GM19468 (cell line): ENCODE measurements at regions not wholly inside any gene's neighbourhood (a gene's known extent, or its start where the extent isn't known, plus 50 kb on each side); places are given as distances from the start of the nearest gene placed in this dataset.

Source experiments
- ATAC-seq: cut with Tn5 transposase; IDR thresholded peaks from one replicate; pipeline ENCODE4 v1.9.1; 2021; ENCODE audit warnings: mild to moderate bottlenecking, moderate library complexity, moderate number of reproducible peaks; ENCODE audit not compliant: unreplicated experiment; ENCODE audit errors: extremely low read depth

DNA sequence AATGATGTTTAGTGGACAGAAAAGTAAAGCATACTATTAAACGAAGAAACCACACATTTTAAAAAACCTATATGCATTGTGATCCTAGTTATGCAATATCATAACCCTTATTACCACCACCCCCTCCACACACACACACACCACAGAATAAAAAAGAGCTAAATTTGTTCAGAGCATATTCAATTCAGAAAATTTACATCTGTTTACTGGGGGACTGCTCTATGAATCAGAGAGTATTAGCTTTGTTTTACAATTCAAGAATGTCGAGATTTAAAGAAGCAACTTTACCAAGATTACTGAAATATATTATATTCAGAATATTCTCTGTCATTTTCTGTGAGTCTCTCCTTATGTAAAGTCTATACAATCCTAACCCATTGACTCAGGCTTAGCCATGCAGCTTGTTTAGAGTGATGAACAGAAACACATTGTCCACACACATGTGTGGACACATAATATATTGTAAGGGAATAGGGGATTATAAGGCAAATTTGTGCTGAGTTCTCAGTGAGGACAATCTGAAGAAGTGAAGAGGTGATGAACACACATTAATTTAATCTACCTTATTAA lies 369.6 kb upstream of the MARCKS start:
- ATAC-seq = no peak

DNA sequence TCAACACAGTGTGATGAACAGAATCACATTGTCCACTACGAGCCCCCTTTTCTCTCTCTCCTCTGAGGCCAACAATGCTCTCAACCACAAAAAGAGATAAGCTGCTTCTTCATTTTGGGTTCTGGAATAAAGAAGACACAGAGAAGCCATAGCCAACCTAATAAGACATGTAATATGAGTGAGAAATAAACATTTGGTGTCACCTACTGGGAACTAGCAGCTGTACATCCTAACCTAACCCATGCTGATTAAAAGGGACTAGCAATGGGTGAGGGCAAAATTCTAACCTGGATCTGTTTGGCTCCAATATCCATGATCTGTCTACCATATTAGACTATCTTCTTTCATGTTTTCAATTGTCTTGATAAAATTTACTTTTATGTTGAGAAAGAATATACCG lies 369.1 kb upstream of the MARCKS start:
- no peak for ATAC-seq

DNA sequence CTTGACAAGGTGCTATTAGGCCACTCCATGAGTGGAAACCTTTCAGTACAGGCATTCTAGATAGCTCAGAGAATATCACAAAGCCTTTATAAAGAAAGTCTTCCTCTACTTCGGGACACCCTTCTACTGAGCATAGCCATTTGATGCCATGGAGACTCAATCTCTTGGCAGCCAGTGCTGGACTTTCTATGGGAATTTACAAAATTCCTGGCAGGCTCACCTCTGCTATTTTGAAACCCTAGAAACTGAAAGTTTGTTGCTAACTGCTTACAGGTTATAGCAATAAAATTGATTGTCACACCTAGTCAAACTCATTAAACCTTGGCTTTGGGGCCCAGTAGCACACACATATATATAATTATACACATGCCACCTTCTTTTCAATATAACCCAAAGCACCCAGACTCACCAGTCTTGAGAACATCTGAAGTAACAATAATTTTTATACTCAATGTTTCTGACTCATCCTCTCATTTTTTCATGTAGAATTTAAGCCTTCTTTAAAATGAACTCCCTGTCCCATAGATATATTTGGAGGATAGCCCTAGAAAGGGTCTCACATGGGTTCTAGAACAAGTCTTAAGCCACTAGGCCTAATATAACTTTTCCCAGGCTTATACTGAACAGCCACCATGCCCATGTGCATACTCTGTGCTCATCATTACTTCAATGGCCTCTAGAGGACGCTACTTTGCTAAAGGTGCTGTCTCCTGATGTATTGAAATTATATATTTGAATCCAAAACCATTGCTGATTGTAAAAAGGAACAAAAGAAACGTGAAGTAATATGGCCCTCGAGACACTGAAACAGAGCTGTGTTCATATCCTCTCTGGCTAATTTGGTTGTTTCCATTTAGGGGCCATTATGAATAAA lies 368.1 kb upstream of the MARCKS start:
- ATAC-seq = no peak

DNA sequence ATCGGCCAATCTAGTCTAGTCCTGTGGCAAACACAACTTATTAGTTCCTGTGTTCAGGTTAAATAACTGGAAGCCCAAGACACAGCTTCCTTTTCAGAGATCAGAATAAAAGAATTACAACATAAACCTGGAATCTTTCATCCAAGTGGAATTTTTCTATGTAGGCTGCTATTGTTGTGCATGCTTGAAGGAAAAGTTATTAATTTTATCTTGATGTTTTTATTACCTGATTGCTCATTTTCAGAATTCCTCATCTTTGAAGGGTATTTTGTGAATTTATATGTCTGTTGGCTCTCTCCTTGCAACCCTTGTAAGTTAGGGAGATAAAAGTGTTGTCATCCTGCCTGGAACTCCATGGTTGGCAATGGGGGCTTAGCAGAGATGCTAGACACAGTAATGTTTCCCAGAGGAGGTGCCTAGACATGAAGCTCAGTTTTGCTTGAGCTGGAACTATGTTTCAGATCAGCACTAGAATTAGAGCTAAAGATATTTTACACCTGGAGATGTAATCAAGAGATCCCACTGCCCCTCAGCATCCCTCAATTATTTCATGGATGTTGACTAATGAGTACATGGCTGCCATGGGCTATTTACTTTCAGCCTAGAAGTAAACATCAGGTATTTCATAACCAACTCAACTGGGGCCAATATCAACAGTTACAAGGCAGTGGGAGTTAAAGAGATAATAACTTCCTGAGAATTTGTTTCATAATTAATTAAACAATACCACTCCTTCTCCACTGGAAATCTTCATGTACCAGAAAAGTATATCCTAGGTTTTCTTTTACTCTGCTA lies 367.0 kb upstream of the MARCKS start:
- no peak for ATAC-seq

DNA sequence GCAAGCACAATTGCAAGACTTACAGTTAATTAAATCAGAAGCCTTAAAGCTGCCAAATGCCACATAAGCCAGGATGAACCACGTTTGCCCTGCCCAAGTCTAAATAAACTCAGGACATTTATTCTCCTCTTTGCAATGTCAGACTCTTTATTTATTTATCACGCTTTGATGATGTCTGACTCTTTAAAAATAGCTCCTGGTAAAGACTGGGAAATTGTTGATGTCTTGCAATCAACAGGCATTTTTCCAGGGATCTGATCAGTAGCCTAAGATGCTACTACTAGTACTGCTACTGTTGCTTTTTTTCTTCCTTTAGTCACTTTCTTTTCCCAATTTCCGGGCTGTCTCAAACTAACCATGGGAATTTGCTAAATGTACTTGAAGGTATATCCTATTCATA lies 365.8 kb upstream of the MARCKS start:
- ATAC-seq = no peak

DNA sequence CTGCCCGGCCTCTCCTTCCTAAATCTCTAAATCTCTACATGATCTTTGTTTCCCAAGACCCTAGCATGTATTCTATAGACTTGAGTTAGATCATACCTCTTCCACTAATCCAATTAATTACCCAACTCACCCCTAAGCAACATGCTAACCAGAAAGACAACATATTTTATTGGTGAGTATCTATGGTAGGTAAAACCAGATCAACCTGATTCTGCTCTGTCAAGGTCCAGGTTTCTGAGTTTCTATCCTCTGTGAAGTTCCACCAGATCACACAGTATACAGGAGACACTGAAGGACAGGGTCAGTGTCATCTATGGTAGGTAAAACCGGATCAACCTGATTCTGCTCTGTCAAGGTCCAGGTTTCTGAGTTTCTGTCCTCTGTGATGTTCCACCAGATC lies 363.2 kb upstream of the MARCKS start:
- no peak for ATAC-seq

DNA sequence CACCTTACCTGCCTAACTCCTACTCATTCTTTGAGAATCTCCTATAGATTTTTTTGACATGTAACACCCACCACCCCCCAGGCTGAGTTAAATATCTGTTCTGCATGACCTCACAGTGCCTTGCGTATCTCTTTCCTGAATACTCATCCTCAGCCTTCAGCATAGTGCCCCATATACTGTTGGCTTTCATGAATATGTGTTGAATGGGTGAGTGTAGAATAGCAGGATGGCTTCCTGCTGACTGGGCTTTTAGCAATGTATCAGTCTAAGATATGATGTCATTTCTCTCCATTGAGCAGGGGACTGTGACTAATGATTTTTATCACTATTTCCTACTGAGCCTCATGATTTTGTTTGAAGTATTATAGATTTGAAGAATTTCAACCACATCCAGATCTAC lies 361.6 kb upstream of the MARCKS start:
- no peak for ATAC-seq

DNA sequence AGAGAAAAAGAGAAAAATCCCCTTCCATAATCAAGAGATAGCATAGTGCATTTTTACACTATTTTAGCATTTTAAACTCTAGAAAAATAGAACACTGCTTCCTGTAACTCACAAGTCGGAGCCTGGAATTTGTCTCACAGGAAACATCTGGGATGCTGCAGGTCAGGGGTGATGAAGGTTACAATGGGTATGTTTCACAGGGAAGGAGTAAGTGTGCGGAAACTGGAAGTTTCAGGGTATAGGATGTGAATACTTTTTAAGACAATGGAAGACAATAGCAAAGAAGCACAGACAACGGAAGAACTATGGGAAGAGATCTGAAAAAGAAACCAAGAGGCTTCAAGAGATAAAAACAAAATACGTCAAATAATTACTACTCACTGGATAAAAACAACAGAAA lies 361.0 kb upstream of the MARCKS start:
- ATAC-seq = no peak

DNA sequence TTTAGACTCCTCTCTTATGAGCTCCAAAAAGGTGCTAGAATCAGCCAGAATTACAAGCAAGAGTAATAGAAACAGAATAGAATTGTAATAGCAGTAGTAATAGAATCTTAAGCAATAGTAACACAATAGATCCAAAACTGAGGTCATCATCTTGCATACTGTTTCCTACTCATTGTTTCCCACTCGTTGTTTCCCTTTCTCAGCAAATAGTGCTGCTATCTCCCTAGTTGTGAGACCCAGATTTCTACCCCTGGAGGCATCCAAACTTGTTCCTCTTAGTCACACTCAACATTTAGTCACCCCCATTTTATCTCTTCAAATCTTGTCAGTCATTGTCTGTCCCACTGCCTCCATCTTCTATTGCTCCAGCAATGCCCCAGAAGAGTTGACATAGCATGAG lies 356.9 kb upstream of the MARCKS start:
- ATAC-seq = no peak

DNA sequence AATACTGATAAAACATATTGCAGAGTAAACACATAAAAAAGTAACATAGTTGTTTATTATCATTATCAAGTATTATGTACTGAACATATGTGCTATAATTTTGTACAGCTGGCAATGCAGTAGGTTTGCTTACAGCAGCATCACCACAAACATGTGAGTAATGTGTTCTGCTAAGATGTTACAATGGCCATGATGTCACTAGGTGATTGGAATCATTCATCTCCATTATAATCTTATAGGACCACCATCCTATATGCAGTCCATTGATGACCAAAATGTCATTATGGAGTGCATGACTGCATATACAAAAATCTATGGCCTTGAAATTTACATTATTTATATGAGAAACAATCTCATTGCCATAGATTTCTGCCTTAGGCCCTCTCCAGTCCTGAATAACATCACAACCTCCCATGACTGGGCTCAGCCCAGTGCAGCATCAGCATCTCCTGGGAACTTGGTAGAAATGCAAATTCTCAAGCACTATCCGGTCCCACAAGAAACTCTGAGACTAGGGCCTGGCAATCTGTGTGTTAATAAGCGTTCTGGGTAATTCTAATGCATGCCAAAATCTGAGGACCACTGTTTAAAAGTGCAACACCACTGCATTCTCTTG lies 352.0 kb upstream of the MARCKS start:
- ATAC-seq = no peak

DNA sequence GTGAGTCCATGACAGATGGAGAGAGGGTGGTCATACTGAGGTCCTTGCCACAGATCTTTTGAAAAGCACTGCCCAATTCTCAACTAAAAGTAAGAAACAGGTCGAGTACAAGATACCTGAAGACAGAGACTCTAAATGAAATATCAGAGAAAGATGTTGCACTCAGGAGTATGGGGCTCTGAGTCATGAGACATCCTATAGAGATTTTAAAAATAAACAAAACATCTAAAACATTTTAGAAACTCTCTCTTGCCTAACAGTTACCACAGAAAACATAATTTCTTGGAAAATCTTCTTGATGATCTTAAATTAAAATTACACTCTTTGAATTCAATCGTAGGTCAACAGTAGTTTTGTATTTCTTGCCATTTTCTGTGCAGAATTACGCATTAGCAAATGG lies 348.9 kb upstream of the MARCKS start:
- no peak for ATAC-seq

DNA sequence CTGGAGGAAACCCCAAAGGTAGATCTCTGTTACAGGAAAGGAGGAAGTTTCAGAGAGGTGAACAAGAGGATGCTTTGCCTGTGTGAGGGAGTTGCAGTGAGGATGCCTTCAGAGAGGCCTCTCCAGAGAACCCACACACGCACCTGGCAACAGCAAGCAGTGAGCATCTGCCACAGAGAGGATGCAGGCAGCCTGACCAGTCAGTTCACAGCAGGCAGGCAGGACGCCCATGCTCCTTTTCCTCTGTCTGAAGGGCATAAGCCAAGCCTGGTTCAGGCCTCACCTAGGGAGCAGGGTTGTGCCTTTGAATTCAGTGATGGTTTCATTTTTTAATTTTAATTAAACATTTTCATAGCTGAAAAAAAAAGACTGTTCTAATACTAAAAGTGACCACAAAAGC lies 346.0 kb upstream of the MARCKS start:
- ATAC-seq = no peak

DNA sequence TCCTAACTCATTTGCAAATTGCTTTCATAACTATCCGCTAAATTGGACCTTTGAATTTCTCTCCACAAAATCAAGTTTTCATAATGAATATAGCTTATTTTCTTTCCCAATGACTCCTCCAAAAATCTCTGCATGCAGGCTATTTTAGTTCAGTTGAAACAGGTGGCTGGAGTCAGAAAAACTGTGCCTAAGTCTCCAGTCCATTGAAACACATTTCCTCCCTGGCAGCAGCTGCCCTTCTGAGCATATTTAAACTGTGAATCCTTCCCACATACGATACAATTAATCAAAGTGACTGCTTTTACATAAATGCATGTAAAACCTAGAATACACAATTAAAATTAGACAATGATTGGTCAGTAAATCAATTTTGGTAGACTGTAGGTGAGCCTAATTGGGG lies 344.6 kb upstream of the MARCKS start:
- ATAC-seq = no peak

DNA sequence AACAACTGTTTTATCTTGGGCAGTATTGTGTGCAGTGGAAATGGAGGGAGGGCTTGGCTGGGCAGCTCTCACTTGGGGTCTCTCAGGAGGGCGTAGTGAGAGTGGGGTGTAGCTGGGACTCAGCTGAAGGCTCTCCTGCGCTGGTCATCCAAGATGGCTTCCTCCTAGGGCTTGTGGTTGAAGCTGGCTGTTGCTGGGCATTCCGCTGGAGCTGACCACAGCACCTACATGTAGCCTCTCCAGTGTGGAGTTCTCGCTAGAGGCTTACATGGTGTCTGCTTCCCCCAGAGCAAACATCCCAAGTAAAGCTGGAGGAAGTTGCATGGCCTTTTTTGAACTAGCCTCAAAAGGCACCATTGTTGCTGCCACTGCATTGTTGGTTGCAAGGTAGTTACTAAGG lies 344.1 kb upstream of the MARCKS start:
- no peak for ATAC-seq

DNA sequence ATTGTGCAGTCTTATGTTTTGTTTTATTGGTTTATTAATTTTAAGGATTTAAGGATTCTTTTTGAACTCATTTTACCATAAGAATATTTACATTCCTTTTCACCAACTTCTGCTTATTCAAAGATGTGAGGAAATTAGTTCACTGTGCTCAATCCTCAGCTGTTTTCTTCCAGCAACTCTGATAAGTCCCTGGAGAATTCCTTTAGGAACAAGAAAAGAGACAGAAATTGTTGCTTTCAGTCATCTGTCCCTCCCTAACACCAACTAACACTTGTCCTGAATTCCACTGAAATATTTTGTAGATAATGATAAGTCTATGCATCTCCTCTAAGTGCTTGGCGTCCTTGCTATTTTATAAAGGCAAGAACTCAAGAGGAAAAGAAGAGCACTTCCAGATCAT lies 334.8 kb upstream of the MARCKS start:
- ATAC-seq = no peak

DNA sequence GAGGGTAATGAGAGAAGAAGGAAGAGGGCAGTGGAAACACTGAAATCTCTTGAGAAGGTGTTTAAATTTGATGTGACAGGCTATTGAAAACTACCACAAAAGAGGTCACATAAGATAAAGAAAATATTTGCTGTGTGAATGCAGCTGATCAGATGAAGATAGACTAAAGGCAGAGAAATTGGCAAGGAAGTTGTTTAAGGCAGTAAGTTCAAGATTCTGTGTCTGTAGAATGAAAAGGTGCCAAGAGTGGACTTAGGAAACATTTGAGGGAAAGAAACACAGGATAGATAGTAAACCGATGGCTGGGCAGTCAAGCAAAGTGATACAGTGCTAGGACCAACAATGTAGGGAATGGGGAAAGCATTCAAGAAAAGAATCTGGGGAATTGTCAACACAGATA lies 332.3 kb upstream of the MARCKS start:
- ATAC-seq = no peak

DNA sequence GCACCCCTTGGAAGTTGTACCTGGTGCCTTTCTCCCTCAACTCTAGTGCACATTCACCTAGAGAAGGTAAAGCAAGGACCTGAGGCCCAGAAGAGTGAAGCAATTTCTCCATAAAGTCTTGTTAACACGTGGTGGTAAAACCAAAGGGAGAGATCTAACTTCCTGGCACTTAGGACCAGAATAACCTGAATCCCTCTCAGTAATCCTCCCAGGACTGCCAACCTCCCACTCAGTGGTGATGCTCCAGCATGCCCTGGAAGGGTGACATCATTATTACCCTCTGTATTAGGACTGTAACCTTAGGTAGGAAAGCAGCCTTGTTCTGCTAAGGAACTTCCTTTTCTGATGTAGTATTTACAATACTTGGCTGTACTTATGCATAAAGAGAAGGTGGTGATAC lies 330.6 kb upstream of the MARCKS start:
- no peak for ATAC-seq

DNA sequence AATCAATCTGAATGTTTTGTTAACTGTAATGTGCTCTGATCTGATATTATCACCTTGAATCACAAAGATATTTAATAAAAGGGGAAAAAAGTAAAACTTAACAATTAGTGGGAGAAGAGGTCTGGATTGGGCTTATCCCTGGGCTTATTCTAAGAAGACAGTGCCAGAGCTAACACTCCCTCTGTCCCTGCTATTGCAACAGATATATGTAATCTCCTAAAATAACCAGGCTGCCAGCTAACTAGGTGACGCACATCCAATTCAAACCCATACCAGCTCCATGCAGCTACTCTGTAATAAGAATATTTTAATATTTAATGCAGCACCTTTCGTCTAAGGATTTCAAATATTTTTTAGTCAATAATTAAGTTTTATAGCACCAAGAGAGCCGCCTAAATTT lies 330.1 kb upstream of the MARCKS start:
- no peak for ATAC-seq

DNA sequence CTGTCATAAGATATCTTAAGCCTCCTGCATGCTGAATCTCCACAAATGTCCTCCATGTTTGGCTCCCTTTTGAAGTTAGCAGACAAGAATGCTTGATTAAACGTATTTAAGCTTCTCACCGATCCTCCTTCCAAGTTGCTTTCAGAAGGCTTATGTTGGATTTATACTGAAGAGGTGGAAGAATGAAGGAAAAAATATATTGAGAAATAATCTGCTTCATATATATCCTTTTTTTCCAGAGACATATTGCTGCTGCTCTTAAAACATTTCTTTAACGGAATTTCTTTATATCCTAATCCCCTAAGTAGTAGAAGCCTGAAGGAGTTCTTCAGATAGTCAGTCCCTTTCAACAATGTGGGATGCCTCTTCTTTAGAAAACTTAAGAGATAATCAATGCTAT lies 329.0 kb upstream of the MARCKS start:
- no peak for ATAC-seq

DNA sequence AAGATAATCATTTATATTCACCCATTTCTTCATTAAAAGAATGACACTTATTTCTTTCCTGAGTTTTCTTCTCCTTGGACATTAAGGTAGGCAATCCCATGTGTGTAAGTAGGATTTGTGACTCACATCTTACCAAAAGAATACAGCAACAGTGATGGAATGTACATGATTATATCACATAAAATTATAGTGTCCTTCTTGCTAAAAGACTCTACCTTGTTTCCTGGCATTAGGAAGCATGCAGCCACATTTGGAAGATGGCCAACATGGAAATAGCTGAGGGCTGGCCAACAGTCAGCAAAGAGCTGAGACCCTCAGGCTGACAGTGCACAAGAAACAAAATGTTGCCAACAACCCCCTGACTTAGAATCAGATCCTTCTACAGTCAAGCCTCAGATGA lies 327.9 kb upstream of the MARCKS start:
- ATAC-seq = no peak

DNA sequence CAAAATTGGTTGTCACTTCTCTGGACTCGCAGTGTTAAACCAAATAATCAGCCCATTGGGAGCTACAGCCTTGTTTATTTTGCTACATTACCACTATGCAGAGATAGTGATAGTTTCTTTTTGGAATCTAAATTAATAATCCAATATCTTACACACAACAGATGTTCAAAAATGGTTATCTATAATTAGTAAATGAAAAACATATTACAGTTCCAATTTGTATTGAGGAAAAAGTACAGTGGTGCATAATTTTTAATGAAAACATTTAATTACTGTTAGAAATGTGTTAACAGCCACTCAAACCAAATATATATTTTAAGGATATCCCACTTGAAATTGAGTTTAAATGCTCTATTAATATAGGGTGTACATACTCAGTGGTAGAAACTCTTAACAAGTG lies 327.3 kb upstream of the MARCKS start:
- no peak for ATAC-seq
